ENCODE measurements at regions not wholly inside any gene's neighbourhood (a gene's known extent, or its start where the extent isn't known, plus 50 kb on each side); places are given as distances from the start of the nearest gene placed in this dataset.

DNA sequence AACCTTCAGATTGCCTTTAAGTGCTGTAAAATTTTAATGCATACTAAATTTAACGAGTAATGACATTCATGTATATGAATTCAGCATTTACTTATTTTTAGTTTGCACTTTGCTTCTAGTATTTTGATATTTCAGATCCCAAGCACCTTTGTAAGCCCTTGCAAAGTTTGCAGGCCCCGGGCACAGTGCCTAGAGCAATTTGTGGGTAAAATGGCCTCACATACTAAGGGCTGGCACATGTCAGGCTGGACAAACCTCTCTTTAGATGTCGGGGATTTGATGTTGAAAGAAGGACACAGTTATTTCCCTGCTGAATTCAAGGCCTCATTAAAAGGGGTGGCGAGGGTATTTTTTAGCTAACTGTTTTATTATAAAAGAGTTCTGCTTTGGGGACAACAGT, 270.3 kb upstream of the HABP2 start:
- no peak for TF ChIP-seq POLR2AphosphoS5 (IDR thresholded peaks at IDR 0.05; ENCODE audit: low read depth, low read length)
- TF ChIP-seq POLR2A (IDR thresholded peaks at IDR 0.05; ENCODE audit: low read depth, low read length) = no peak
- no peak for TF ChIP-seq TAF1 (IDR thresholded peaks at IDR 0.05; ENCODE audit: borderline replicate concordance, low read depth, low read length)

Data from GM12892 (cell line).